ENCODE measurements at regions not wholly inside any gene's neighbourhood (a gene's known extent, or its start where the extent isn't known, plus 50 kb on each side); places are given as distances from the start of the nearest gene placed in this dataset.

DNA sequence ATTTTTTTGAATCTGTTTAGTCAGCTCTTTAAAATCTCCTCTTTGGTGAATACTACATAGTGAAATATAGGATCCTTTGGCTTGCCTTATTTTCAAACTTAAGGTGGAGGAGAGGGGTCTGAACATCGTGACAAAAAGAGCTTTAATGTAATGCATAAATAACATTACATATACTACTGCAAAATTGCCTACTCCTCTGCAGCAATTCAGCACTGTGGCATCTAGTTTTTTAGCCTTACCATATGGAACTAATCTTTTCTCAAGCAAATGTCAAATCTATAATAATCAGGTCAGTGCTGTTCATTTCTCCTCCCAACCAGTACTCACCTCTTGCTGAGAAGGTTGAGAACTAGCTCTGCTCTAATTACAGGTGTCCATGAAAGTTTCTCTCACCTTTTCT lies 394.0 kb upstream of the CDIN1 start:
- TF ChIP-seq, protein P1, sequence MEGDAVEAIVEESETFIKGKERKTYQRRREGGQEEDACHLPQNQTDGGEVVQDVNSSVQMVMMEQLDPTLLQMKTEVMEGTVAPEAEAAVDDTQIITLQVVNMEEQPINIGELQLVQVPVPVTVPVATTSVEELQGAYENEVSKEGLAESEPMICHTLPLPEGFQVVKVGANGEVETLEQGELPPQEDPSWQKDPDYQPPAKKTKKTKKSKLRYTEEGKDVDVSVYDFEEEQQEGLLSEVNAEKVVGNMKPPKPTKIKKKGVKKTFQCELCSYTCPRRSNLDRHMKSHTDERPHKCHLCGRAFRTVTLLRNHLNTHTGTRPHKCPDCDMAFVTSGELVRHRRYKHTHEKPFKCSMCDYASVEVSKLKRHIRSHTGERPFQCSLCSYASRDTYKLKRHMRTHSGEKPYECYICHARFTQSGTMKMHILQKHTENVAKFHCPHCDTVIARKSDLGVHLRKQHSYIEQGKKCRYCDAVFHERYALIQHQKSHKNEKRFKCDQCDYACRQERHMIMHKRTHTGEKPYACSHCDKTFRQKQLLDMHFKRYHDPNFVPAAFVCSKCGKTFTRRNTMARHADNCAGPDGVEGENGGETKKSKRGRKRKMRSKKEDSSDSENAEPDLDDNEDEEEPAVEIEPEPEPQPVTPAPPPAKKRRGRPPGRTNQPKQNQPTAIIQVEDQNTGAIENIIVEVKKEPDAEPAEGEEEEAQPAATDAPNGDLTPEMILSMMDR (IDR thresholded peaks at IDR 0.05) = no peak
- no peak for TF ChIP-seq EP300 (IDR thresholded peaks at IDR 0.05)

Measured in esophagus muscularis mucosa (tissue), 3 donors.